Right renal cortex interstitium (tissue), 3 donors: ENCODE measurements at regions not wholly inside any gene's neighbourhood (a gene's known extent, or its start where the extent isn't known, plus 50 kb on each side); places are given as distances from the start of the nearest gene placed in this dataset.
"Not testable (repeated sequence)": the region's sequence is repeated elsewhere in the genome, so short reads cannot be mapped to it uniquely, and the experiment has no call there.

ENCODE experiments used
- DNase-seq, 3 donors: peaks; one replicate each; pipeline ENCODE4 v3.0.0-alpha.2; 2013; ENCODE audit warnings: low read depth in 3 of 3, low spot score in 2 of 3

- DNase-seq, result no peak
Measured at GRCh38 chr6:93183531-93183972, 235.8 kb downstream of the EPHA7 start.

- no peak for DNase-seq
Measured at GRCh38 chr6:93182938-93183479, 236.3 kb downstream of the EPHA7 start.

GRCh38 chr6:93177918-93178317, 241.4 kb downstream of the EPHA7 start:
- DNase-seq, result no peak

GRCh38 chr6:93177438-93177837, 241.9 kb downstream of the EPHA7 start:
- no peak for DNase-seq

GRCh38 chr6:93176070-93176469, 243.3 kb downstream of the EPHA7 start:
- no peak for DNase-seq

GRCh38 chr6:93173573-93173972, 245.8 kb downstream of the EPHA7 start:
- DNase-seq, result not testable (repeated sequence)

- no peak for DNase-seq
Measured at GRCh38 chr6:93165850-93166430, 253.4 kb downstream of the EPHA7 start.

- DNase-seq, result no peak
Measured at GRCh38 chr6:93164781-93165180, 254.6 kb downstream of the EPHA7 start.

- no peak for DNase-seq
Measured at GRCh38 chr6:93163146-93163545, 256.2 kb downstream of the EPHA7 start.

GRCh38 chr6:93139408-93140081, 279.8 kb downstream of the EPHA7 start:
- DNase-seq, result no peak

GRCh38 chr6:93136111-93136510, 283.2 kb downstream of the EPHA7 start:
- DNase-seq, result no peak

- DNase-seq, result no peak
Measured at GRCh38 chr6:93124006-93124632, 295.2 kb downstream of the EPHA7 start.

- DNase-seq, result no peak
Measured at GRCh38 chr6:93123585-93123984, 295.8 kb downstream of the EPHA7 start.

- DNase-seq, result no peak
Measured at GRCh38 chr6:93120154-93120742, 299.1 kb downstream of the EPHA7 start.

- no peak for DNase-seq
Measured at GRCh38 chr6:93105907-93106306, 313.5 kb downstream of the EPHA7 start.

GRCh38 chr6:93105017-93105416, 314.3 kb downstream of the EPHA7 start:
- no peak for DNase-seq

GRCh38 chr6:93104195-93104817, 315.1 kb downstream of the EPHA7 start:
- no peak for DNase-seq

GRCh38 chr6:93088621-93089501, 330.5 kb downstream of the EPHA7 start:
- DNase-seq, result peak; percentile 39 to 60 (median 48)

GRCh38 chr6:93087606-93088005, 331.8 kb downstream of the EPHA7 start:
- no peak for DNase-seq

GRCh38 chr6:93086351-93086750, 333.0 kb downstream of the EPHA7 start:
- DNase-seq, result no peak
